ENCODE measurements at regions not wholly inside any gene's neighbourhood (a gene's known extent, or its start where the extent isn't known, plus 50 kb on each side); places are given as distances from the start of the nearest gene placed in this dataset.
"Not testable (repeated sequence)": the region's sequence is repeated elsewhere in the genome, so short reads cannot be mapped to it uniquely, and the experiment has no call there.

DNA sequence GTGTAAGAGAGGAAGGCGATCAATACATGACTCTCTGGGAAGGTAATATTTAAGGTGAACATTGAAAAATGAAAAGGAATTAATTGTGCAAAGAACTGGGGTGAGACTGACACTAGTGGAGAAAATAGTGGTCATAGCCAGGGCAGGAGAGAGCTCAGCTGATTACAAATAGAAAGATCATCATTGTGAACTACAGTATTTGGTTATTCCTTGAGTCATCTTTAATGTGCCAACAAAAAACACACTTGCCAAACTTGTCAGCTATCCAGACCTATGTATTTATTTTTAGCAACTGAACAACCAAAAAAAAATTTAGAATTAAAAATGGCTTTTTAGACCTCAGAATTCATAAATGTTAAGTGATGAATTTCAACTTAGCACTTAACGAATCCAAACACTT is 749.8 kb upstream of the CDH9 start:
- TF ChIP-seq, protein P1, sequence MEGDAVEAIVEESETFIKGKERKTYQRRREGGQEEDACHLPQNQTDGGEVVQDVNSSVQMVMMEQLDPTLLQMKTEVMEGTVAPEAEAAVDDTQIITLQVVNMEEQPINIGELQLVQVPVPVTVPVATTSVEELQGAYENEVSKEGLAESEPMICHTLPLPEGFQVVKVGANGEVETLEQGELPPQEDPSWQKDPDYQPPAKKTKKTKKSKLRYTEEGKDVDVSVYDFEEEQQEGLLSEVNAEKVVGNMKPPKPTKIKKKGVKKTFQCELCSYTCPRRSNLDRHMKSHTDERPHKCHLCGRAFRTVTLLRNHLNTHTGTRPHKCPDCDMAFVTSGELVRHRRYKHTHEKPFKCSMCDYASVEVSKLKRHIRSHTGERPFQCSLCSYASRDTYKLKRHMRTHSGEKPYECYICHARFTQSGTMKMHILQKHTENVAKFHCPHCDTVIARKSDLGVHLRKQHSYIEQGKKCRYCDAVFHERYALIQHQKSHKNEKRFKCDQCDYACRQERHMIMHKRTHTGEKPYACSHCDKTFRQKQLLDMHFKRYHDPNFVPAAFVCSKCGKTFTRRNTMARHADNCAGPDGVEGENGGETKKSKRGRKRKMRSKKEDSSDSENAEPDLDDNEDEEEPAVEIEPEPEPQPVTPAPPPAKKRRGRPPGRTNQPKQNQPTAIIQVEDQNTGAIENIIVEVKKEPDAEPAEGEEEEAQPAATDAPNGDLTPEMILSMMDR (IDR thresholded peaks at IDR 0.05; ENCODE audit: low read depth, low read length) = no peak
- H3K4me3 ChIP-seq (ENCODE audit: low read depth, low read length) = no peak overlapping the region

GRCh38 chr5:27784317-27784716 is 745.9 kb upstream of the CDH9 start:
- TF ChIP-seq, protein P1 (IDR thresholded peaks at IDR 0.05; ENCODE audit: low read depth, low read length) = no peak
- no peak overlapping the region for H3K4me3 ChIP-seq (ENCODE audit: low read depth, low read length)

GRCh38 chr5:27778121-27778520 is 739.7 kb upstream of the CDH9 start:
- TF ChIP-seq, protein P1 (IDR thresholded peaks at IDR 0.05; ENCODE audit: low read depth, low read length) = no peak
- no peak overlapping the region for H3K4me3 ChIP-seq (ENCODE audit: low read depth, low read length)

GRCh38 chr5:27773636-27774035 is 735.2 kb upstream of the CDH9 start:
- TF ChIP-seq, protein P1 (IDR thresholded peaks at IDR 0.05; ENCODE audit: low read depth, low read length) = no peak
- no peak overlapping the region for H3K4me3 ChIP-seq (ENCODE audit: low read depth, low read length)

GRCh38 chr5:27773166-27773565 is 734.8 kb upstream of the CDH9 start:
- TF ChIP-seq, protein P1 (IDR thresholded peaks at IDR 0.05; ENCODE audit: low read depth, low read length) = no peak
- H3K4me3 ChIP-seq (ENCODE audit: low read depth, low read length) = no peak overlapping the region

DNA sequence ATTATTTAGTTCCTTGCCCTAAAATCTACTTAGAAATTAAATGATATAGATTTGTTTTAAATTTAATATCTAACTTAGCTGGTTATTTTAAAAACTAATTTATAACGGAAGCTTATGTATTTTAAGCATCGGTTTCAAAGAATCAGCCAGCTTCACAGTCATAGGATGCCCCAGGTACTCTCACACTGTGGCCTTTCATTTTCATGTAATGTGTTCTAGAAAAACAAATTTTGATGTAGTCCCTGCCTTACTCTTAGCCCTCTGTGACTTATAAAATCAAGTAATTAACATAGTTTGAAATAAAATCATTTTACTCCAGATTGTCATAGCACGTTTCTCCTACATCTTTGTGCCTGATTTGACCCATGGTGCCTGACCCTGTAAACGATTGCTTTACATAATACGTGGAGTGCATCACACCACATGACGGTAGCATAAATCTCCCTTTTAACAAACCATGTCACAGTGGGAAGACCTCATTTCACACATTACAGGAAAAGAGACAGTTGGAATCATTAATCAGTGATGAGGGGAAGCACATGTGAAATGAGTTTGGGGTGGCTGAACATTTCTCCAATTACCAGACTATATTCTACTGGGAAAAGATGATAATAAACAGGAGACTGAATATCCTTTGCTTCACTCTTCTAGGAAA is 731.5 kb upstream of the CDH9 start:
- TF ChIP-seq, protein P1 (IDR thresholded peaks at IDR 0.05; ENCODE audit: low read depth, low read length) = no peak
- no peak overlapping the region for H3K4me3 ChIP-seq (ENCODE audit: low read depth, low read length)

DNA sequence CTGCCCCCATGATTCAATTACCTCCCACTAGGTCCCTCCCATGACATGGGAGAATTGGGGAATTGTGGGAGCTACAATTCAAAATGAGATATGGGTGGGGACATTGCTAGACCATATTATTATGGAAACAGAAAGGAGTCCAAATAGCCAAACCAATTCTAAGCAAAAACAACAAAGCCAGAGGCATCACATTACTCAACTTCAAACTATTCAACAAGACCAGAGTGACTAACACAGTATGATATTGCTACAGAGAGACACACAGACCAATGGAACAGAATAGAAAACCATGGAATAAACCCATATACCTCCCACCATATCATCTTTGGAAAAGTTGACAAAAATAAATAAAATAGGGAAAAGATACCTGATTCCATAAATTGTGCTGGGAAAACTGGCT is 710.5 kb upstream of the CDH9 start:
- no peak overlapping the region for H3K4me3 ChIP-seq (ENCODE audit: low read depth, low read length)
- TF ChIP-seq, protein P1 (IDR thresholded peaks at IDR 0.05; ENCODE audit: low read depth, low read length) = no peak

DNA sequence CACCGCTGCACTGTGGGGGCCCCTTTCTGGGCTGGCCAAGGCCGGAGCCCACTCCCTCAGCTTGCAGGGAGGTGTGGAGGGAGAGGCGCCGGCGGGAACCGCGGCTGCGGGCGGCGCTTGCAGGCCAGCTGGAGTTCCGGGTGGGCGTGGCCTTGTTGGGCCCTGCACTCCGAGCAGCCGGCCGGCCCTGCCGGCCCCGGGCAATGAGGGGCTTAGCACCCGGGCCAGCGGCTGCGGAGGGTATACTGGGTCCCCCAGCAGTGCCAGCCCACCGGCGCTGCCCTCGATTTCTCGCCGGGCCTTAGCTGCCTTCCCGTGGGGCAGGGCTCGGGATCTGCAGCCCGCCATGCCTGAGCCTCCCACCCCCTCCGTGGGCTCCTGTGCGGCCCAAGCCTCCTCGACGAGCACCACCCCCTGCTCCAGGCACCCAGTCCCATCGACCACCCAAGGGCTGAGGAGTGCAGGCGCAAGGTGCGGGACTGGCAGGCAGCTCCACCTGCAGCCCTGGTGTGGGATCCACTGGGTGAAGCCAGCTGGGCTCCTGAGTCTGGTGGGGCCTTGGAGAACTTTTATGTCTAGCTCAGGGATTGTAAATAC is 705.1 kb upstream of the CDH9 start:
- H3K4me3 ChIP-seq (ENCODE audit: low read depth, low read length) = not testable (repeated sequence)

Measured in WI38 (cell line).